ENCODE measurements at regions not wholly inside any gene's neighbourhood (a gene's known extent, or its start where the extent isn't known, plus 50 kb on each side); places are given as distances from the start of the nearest gene placed in this dataset.

GRCh38 chr1:228989676-228989991, 254.4 kb downstream of the RHOU start:
- TF ChIP-seq CTCF (IDR thresholded peaks at IDR 0.05) (no peak), POLR2A (IDR thresholded peaks at IDR 0.05) (no peak), POLR2AphosphoS5 (IDR thresholded peaks at IDR 0.05) (no peak), EP300 (IDR thresholded peaks at IDR 0.05) (no peak)

All from sigmoid colon (tissue), 4 donors.